ENCODE measurements at regions not wholly inside any gene's neighbourhood (a gene's known extent, or its start where the extent isn't known, plus 50 kb on each side); places are given as distances from the start of the nearest gene placed in this dataset.

DNA sequence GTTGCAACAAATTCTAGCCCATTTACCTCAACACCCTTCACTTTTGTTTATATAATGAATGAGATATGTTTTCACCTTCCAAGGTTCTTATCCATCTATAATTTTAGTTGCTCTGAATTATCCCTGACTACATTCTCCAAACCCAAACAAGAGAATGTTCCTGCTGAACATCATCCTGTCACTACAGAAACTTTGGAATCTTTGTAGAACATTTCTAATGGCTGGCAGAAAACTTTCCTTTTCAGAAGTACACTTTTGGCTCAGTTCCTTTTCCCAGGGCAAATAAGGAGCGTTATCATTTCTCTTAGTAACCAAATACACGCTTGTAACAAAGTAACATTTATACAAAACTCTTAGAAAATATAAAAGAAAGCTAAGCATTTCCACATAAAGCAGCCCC is 860.6 kb upstream of the SEMA6A start:
- H3K27ac Mint-ChIP-seq = no peak overlapping the region
- ChIA-PET CTCF (interaction anchor here (3.0 kb wide), 1 partner anchor 20 kb away, joined by 16 read pairs; no protein-coding TSS in a partner anchor), POLR2A (no interaction called here)
- H3K27me3 Mint-ChIP-seq = no peaks in the 10 kb centered on the region
- H3K36me3 Mint-ChIP-seq (ENCODE audit: low read depth) = no peaks in the 10 kb centered on the region
- TF ChIP-seq, protein P1, sequence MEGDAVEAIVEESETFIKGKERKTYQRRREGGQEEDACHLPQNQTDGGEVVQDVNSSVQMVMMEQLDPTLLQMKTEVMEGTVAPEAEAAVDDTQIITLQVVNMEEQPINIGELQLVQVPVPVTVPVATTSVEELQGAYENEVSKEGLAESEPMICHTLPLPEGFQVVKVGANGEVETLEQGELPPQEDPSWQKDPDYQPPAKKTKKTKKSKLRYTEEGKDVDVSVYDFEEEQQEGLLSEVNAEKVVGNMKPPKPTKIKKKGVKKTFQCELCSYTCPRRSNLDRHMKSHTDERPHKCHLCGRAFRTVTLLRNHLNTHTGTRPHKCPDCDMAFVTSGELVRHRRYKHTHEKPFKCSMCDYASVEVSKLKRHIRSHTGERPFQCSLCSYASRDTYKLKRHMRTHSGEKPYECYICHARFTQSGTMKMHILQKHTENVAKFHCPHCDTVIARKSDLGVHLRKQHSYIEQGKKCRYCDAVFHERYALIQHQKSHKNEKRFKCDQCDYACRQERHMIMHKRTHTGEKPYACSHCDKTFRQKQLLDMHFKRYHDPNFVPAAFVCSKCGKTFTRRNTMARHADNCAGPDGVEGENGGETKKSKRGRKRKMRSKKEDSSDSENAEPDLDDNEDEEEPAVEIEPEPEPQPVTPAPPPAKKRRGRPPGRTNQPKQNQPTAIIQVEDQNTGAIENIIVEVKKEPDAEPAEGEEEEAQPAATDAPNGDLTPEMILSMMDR (IDR thresholded peaks at IDR 0.05) = no peak
- no peaks in the 10 kb centered on the region for H3K9me3 Mint-ChIP-seq
- H3K4me1 Mint-ChIP-seq (ENCODE audit: low read depth) = no peaks in the 10 kb centered on the region
- DNase-seq (no peak), ATAC-seq (no peak)
- H3K4me3 Mint-ChIP-seq = no peak overlapping the region
- intact Hi-C loops (cut with micrococcal nuclease) = no loop called here

DNA sequence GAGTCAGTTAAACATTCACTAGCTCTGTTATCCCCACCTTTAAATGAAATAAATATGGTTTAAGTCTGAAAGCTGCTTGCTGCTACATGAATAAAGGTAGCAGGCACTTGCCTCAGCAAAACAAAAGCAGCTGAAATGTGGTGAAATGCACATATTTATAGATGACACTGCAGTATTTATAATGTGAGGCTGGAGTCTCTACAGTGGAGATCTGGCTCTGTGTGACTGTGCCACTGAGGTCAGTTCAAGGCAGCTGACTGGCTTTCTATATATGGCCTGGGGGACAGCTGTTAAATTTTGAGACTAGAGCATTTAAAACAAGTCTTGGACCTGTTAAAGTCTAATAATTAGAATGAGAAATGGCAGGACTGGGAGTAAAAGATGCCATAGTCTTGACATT is 859.6 kb upstream of the SEMA6A start:
- ATAC-seq (no peak), DNase-seq (no peak)
- Mint-ChIP-seq H3K36me3 (ENCODE audit: low read depth) (no peaks in the 10 kb centered on the region), H3K27ac (no peak overlapping the region), H3K4me1 (ENCODE audit: low read depth) (no peaks in the 10 kb centered on the region), H3K9me3 (no peaks in the 10 kb centered on the region), H3K4me3 (no peak overlapping the region), H3K27me3 (no peaks in the 10 kb centered on the region)
- TF ChIP-seq, protein P1 (IDR thresholded peaks at IDR 0.05) = no peak
- intact Hi-C loops (cut with micrococcal nuclease) = no loop called here
- ChIA-PET CTCF (interaction anchor here (3.0 kb wide), 1 partner anchor 20 kb away, joined by 16 read pairs; no protein-coding TSS in a partner anchor), POLR2A (no interaction called here)

DNA sequence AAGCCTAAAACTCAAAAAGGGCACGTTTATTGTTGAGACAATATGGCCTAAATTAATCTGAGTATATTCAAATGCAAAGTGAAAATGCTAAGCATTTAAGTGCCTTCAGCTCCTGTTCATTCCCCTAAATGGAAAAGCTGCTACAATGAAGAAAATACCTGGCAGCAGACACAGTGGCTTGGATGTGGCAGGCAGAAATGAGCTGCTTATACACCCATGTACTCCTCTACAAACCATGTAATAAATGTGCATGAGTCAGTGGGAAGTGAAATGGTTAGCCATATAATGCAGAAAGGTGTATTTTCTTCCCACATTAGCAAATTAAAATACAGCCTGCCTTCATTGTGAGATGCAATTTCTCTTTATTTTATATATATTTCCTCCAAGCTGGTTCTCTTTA is 859.2 kb upstream of the SEMA6A start:
- TF ChIP-seq, protein P1 (IDR thresholded peaks at IDR 0.05) = no peak
- Mint-ChIP-seq H3K9me3 (no peaks in the 10 kb centered on the region), H3K27ac (no peak overlapping the region), H3K36me3 (ENCODE audit: low read depth) (no peaks in the 10 kb centered on the region), H3K4me1 (ENCODE audit: low read depth) (no peaks in the 10 kb centered on the region), H3K27me3 (no peaks in the 10 kb centered on the region), H3K4me3 (no peak overlapping the region)
- DNase-seq (no peak), ATAC-seq (no peak)
- CTCF ChIA-PET = interaction anchor here (3.0 kb wide), 1 partner anchor 21 kb away, joined by 16 read pairs; no protein-coding TSS in a partner anchor
- intact Hi-C loops (cut with micrococcal nuclease) = no loop called here
- POLR2A ChIA-PET = no interaction called here

DNA sequence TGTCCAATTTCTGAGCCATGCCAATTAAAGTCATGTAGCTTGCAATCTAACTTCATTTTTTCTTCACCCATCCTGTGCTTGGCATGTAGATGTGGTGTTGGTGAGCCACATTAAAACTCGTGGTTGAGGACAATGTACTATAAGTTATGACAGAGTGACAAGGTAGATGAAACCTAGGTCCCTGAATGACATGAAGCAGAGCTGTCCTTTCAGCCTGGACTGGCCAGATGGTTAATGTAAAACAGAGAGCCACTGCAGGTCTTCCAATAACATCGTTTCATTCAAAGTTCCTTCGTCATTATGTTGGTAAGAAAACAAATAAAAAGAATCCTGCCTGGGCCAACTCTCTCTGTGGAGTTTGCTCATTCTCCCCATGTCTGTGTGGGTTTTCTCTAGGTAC is 856.5 kb upstream of the SEMA6A start:
- no peaks in the 10 kb centered on the region for H3K9me3 Mint-ChIP-seq
- intact Hi-C loops (cut with micrococcal nuclease) = no loop called here
- CTCF ChIA-PET = interaction anchor here (0.9 kb wide), 1 partner anchor 25 kb away, joined by 3 read pairs; no protein-coding TSS in a partner anchor
- POLR2A ChIA-PET = no interaction called here
- H3K4me1 Mint-ChIP-seq (ENCODE audit: low read depth) = no peaks in the 10 kb centered on the region
- TF ChIP-seq, protein P1 (IDR thresholded peaks at IDR 0.05) = no peak
- H3K27ac Mint-ChIP-seq = no peak overlapping the region
- no peak for ATAC-seq
- DNase-seq = no peak
- no peak overlapping the region for H3K4me3 Mint-ChIP-seq
- H3K36me3 Mint-ChIP-seq (ENCODE audit: low read depth) = no peaks in the 10 kb centered on the region
- H3K27me3 Mint-ChIP-seq = no peaks in the 10 kb centered on the region

DNA sequence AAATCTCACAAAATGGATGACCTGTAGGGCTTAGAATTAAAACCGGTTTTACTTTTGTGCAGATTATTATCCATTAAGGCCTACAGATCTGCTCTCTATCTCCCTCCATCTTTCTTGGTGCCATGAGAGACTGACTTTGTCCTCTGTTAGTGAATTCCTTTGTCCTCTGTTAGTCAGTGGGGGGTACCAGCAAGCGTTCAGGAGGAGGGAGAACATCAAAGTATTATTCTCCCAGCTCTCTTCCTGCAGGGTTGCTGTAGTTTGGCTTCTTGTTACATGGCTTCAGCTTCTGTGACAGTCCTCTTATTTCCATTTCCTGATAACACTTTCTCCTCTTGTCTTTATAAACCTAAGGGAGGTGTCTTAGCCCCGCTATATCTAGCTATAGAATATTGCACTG is 850.5 kb upstream of the SEMA6A start:
- H3K27ac Mint-ChIP-seq = no peak overlapping the region
- no peaks in the 10 kb centered on the region for H3K27me3 Mint-ChIP-seq
- POLR2A ChIA-PET = no interaction called here
- no peak overlapping the region for H3K4me3 Mint-ChIP-seq
- H3K36me3 Mint-ChIP-seq (ENCODE audit: low read depth) = no peaks in the 10 kb centered on the region
- ATAC-seq = no peak
- peaks cover 10% of the 10 kb centered on the region for H3K9me3 Mint-ChIP-seq
- TF ChIP-seq, protein P1 (IDR thresholded peaks at IDR 0.05) = no peak
- intact Hi-C loops (cut with micrococcal nuclease) = no loop called here
- CTCF ChIA-PET = interaction anchor here (2.4 kb wide), 1 partner anchor 29 kb away, joined by 11 read pairs; no protein-coding TSS in a partner anchor
- no peaks in the 10 kb centered on the region for H3K4me1 Mint-ChIP-seq (ENCODE audit: low read depth)
- no peak for DNase-seq
